Gastroesophageal sphincter (tissue), 4 donors: ENCODE measurements at regions not wholly inside any gene's neighbourhood (a gene's known extent, or its start where the extent isn't known, plus 50 kb on each side); places are given as distances from the start of the nearest gene placed in this dataset.

Source experiments
- ATAC-seq: fragments of 150-250 bp; one replicate; pipeline ENCODE4 v1.9.1; 2016; ENCODE audit warnings: mild to moderate bottlenecking, moderate library complexity
- H3K27ac ChIP-seq, 4 donors: fragments of 200-600 bp; sonication (generic) in 3 of 4; 1 replicate in 3 of 4; 2 replicates in 1 of 4; pipeline ENCODE4 v1.5.1; 2016 to 2019
- H3K27me3 ChIP-seq: fragments of 200-600 bp; sonication (generic); one replicate; pipeline ENCODE4 v1.5.1; 2019
- H3K36me3 ChIP-seq, 2 donors: fragments of 200-600 bp; sonication (generic); one replicate each; pipeline ENCODE4 v1.5.1; 2019; ENCODE audit warnings: control low read depth in 1 of 2
- H3K4me1 ChIP-seq, 3 donors: fragments of 200-600 bp; sonication (generic); 1 replicate in 2 of 3; 2 replicates in 1 of 3; pipeline ENCODE4 v1.5.1; 2016 to 2019; ENCODE audit warnings: control low read depth in 2 of 3
- H3K4me3 ChIP-seq, 2 donors: fragments of 200-600 bp; sonication (generic); one replicate each; pipeline ENCODE4 v1.5.1; 2019; ENCODE audit warnings: mild to moderate bottlenecking in 1 of 2, moderate library complexity in 1 of 2
- H3K9me3 ChIP-seq, 3 donors: fragments of 200-600 bp; sonication (generic); one replicate each; pipeline ENCODE4 v1.5.1; 2017 to 2019; ENCODE audit warnings: control low read depth in 2 of 3
- EP300 ChIP-seq: sonication (generic); formaldehyde crosslinking; IDR thresholded peaks from one replicate; pipeline ENCODE4 v1.6.1; 2017; ENCODE audit warnings: antibody characterized with exemption, mild to moderate bottlenecking
- POLR2A ChIP-seq, 2 donors: fragments of 450-650 bp; IDR thresholded peaks; one replicate each; pipeline ENCODE4 v1.6.1; 2017; ENCODE audit warnings: antibody characterized with exemption in 2 of 2, mild to moderate bottlenecking in 2 of 2, moderate library complexity in 1 of 2
- POLR2AphosphoS5 ChIP-seq: sonication (generic); formaldehyde crosslinking; IDR thresholded peaks from one replicate; pipeline ENCODE4 v1.6.1; 2017; ENCODE audit warnings: antibody characterized with exemption
- WGBS, 2 donors: methylation state at CpG; one replicate each; pipeline ENCODE4 v1.1.5; 2018; ENCODE audit warnings: low coverage in 1 of 2; 5-methylcytosine and 5-hydroxymethylcytosine counted together
- TF ChIP-seq, protein P1 (sequence below), 4 experiments: fragments of 200-600 bp in 2 of 4; fragments of 450-650 bp in 2 of 4; sonication (generic) in 1 of 4; IDR thresholded peaks; one replicate each; pipeline ENCODE4 v1.5.1; 2017 to 2019; ENCODE audit warnings: antibody characterized with exemption in 4 of 4, mild to moderate bottlenecking in 2 of 4, moderate library complexity in 2 of 4

DNA sequence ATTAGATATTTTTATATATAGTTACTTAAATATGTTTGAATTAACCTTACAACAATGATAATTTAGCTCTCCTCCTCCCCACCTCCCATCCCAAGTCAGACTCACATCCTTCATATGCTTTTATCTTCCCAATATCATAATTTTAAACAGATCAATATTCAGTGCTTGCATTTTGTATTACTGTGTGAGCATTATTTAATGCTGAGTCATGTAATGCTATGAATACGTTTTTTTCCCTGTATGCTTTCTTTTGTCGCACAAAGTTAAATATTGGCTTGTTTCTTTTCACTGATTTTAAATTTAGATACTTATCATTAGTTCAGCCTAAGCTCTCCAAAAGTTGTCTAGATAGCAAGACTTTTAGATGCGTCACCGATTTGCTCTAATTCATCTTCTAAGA, 471.6 kb upstream of the SGO1 start:
- no peaks in the 10 kb centered on the region for H3K27me3 ChIP-seq
- no peak overlapping the region for H3K27ac ChIP-seq
- no peak for TF ChIP-seq EP300
- TF ChIP-seq, protein P1, sequence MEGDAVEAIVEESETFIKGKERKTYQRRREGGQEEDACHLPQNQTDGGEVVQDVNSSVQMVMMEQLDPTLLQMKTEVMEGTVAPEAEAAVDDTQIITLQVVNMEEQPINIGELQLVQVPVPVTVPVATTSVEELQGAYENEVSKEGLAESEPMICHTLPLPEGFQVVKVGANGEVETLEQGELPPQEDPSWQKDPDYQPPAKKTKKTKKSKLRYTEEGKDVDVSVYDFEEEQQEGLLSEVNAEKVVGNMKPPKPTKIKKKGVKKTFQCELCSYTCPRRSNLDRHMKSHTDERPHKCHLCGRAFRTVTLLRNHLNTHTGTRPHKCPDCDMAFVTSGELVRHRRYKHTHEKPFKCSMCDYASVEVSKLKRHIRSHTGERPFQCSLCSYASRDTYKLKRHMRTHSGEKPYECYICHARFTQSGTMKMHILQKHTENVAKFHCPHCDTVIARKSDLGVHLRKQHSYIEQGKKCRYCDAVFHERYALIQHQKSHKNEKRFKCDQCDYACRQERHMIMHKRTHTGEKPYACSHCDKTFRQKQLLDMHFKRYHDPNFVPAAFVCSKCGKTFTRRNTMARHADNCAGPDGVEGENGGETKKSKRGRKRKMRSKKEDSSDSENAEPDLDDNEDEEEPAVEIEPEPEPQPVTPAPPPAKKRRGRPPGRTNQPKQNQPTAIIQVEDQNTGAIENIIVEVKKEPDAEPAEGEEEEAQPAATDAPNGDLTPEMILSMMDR (IDR thresholded peaks at IDR 0.05), result no peak
- TF ChIP-seq POLR2AphosphoS5, result no peak
- no peak for TF ChIP-seq POLR2A (IDR thresholded peaks at IDR 0.05)
- H3K4me3 ChIP-seq, result no peak overlapping the region
- WGBS, 2 donors, result 88 to 89% methylated on average over 3 to 4 of the region's 4 CpGs
- ATAC-seq, result no peak
- H3K36me3 ChIP-seq, result no peaks in the 10 kb centered on the region
- H3K9me3 ChIP-seq, result no peaks in the 10 kb centered on the region
- H3K4me1 ChIP-seq, result peaks cover 0 to 2% (median 0%) of the 10 kb centered on the region in 3 donors

DNA sequence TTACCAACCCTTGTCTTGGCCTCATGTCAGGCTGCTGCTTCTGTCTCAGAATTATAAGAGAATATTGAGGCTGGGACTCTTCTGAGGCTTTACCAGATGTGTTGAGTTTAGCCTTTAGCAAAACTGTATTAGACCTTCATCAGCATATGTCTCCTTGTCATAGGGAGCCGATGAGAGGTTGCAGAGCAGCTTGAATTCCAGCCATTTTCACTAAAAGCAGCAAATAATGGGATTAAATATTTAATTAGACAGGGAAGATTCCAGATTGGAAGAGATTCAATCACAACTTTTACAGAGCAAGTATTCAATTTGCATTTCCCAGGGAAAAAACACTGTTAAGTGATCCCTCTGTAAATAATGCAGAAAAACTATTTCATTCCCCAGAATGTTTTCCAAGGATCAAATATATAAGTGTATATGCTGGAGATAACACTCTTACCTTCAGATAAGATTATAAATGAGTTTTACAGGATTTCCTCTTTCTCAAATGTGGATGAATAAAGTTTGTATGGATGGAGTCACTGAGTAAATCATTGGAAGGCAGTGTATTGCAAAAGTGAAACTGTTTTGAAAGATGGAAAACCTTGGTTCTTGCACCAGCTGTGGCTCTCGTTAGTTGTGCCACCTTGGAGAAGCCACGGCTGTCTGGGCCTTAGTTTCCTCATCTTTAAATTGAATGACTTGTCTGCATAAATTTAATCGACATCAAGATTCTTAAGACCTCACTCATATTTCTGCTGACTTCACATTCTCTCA, 466.4 kb upstream of the SGO1 start:
- Histone ChIP-seq H3K9me3 (no peaks in the 10 kb centered on the region), H3K36me3 (no peaks in the 10 kb centered on the region), H3K27me3 (no peaks in the 10 kb centered on the region), H3K4me1 (peaks cover 0 to 8% (median 0%) of the 10 kb centered on the region in 3 donors), H3K4me3 (no peak overlapping the region), H3K27ac (no peak overlapping the region)
- 59 to 69% methylated on average over 2 to 4 of the region's 4 CpGs for WGBS, 2 donors
- TF ChIP-seq POLR2A (IDR thresholded peaks at IDR 0.05), result no peak
- no peak for TF ChIP-seq EP300
- no peak for TF ChIP-seq POLR2AphosphoS5
- TF ChIP-seq, protein P1 (IDR thresholded peaks at IDR 0.05), result no peak
- ATAC-seq, result no peak

DNA sequence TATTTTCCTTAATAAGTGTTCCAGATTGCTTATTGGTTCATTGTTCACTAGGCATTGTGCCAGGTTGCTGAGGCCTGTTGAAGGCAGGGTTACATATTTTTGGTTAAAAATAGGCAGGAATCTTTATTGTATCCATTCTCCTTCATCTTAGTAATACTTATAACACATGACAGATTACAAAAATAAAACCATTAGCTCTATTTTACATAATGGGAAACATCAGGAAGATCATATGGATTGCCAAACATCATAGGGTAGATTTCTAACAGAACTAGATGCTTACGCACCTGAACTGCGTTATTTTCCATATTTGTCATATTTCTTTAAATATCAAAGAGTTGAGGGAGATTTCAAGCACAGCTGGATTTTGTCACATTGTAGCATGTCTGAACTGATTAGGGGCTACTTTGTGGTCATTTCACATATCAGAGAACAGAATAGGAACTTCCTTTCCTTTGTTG, 462.9 kb upstream of the SGO1 start:
- no peaks in the 10 kb centered on the region for H3K9me3 ChIP-seq
- no peak for ATAC-seq
- TF ChIP-seq POLR2A (IDR thresholded peaks at IDR 0.05) (no peak), POLR2AphosphoS5 (no peak), EP300 (no peak)
- TF ChIP-seq, protein P1 (IDR thresholded peaks at IDR 0.05), result no peak
- no peak overlapping the region for H3K27ac ChIP-seq
- H3K27me3 ChIP-seq, result no peaks in the 10 kb centered on the region
- H3K4me3 ChIP-seq, result no peak overlapping the region
- H3K4me1 ChIP-seq, result peaks cover 0 to 17% (median 0%) of the 10 kb centered on the region in 3 donors
- WGBS, 2 donors, result 96 to 100% methylated on average over 2 of the region's 2 CpGs
- H3K36me3 ChIP-seq, result no peaks in the 10 kb centered on the region

DNA sequence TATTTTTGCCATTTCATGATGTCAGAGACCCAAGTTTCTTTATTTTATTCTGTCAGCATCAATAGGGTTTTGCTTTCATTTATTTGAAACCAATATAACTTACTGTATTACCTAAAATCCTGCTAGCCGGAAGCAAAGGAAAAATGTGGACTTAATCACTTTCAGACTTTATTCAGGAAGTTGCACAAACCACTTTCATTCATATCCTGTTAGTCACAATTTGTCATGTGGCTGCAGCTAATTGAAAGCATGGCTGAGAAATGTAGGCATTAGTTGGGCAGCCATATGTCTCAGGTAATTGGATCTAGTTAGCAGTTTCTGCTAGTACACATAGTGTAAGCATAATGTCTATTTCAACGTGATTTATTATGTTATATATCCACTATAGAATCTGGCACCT, 462.3 kb upstream of the SGO1 start:
- no peaks in the 10 kb centered on the region for H3K36me3 ChIP-seq
- H3K4me3 ChIP-seq, result no peak overlapping the region
- H3K27ac ChIP-seq, result no peak overlapping the region
- TF ChIP-seq, protein P1 (IDR thresholded peaks at IDR 0.05), result no peak
- TF ChIP-seq EP300, result no peak
- no peak for TF ChIP-seq POLR2AphosphoS5
- no peak for TF ChIP-seq POLR2A (IDR thresholded peaks at IDR 0.05)
- H3K4me1 ChIP-seq, result peaks cover 0 to 17% (median 0%) of the 10 kb centered on the region in 3 donors
- no peak for ATAC-seq
- WGBS, 2 donors, result 60 to 81% methylated on average over 2 of the region's 2 CpGs
- H3K27me3 ChIP-seq, result no peaks in the 10 kb centered on the region
- no peaks in the 10 kb centered on the region for H3K9me3 ChIP-seq

DNA sequence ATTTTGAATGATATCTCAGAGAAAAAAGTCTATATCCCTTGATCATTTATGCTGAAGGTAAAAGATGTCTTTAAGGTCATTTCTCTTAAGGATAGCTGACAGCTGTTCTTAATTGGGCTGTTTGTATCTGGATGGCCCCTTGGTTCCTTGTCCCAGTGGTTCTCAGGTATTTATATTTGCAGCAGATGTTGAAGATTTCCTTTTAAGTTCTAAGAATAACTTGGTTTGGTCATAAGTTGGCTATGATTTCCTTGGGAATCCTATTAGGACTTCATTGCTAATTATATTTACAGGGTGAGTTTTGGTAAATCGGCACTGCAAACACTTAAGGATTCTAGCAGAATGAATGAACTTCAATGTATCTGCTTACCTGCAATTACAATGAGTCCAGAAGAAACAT, 460.4 kb upstream of the SGO1 start:
- 63 to 80% methylated on average over 1 of the region's 1 CpG for WGBS, 2 donors

More for the DNA sequence above, 460.4 kb upstream of the SGO1 start:
- no peaks in the 10 kb centered on the region for H3K9me3 ChIP-seq
- no peaks in the 10 kb centered on the region for H3K36me3 ChIP-seq
- peaks cover 0 to 10% (median 0%) of the 10 kb centered on the region in 3 donors for H3K4me1 ChIP-seq
- no peak overlapping the region for H3K4me3 ChIP-seq
- no peaks in the 10 kb centered on the region for H3K27me3 ChIP-seq
- no peak for ATAC-seq
- no peak overlapping the region for H3K27ac ChIP-seq
- no peak for TF ChIP-seq POLR2AphosphoS5
- TF ChIP-seq EP300, result no peak
- no peak for TF ChIP-seq POLR2A (IDR thresholded peaks at IDR 0.05)
- TF ChIP-seq, protein P1 (IDR thresholded peaks at IDR 0.05), result no peak
